GM18868 (cell line): ENCODE measurements at regions not wholly inside any gene's neighbourhood (a gene's known extent, or its start where the extent isn't known, plus 50 kb on each side); places are given as distances from the start of the nearest gene placed in this dataset.
"Not testable (repeated sequence)": the region's sequence is repeated elsewhere in the genome, so short reads cannot be mapped to it uniquely, and the experiment has no call there.

Experiments used
- ATAC-seq: cut with Tn5 transposase; IDR thresholded peaks from one replicate; pipeline ENCODE4 v1.9.1; 2021; ENCODE audit warnings: mild to moderate bottlenecking, moderate library complexity; ENCODE audit not compliant: unreplicated experiment

DNA sequence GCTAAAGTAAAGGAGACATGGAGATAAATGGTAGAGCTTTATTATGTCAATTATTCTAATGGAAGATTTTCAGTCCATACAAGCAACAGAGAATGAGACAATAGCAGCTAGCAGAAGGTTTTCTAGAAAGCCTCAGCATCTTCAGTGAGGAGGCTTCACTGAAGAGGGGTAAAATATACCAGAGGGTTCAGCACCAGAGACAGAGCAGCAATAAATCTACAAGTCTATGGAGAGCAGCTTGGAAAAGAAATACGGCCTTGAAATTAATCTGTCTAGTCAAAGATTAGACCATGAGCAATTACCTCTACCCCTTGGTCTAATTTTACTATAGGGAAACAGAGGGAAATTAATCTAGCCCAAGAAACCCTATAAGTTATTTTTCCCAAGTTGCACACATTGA lies 185.7 kb upstream of the CRIM1 start:
- ATAC-seq, result no peak

DNA sequence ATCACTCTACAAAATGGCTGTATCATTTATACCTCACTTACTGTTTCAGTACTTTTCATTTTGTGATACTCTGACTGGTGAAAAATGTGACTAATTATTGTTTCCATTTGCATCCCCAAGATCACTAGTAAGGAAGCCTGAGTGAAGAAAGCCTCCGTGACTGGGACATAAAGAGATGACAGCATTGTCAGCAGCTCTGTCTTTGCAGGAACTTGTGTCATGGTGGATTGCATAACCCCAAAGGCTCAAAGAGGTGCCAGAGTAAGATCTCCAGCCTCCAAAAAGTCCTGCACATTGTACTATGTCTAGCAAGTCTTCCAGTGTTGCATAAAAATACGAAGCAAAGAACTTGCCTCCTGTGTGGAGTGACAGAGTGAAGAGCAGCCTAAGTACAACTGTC lies 187.5 kb upstream of the CRIM1 start:
- ATAC-seq, result no peak

DNA sequence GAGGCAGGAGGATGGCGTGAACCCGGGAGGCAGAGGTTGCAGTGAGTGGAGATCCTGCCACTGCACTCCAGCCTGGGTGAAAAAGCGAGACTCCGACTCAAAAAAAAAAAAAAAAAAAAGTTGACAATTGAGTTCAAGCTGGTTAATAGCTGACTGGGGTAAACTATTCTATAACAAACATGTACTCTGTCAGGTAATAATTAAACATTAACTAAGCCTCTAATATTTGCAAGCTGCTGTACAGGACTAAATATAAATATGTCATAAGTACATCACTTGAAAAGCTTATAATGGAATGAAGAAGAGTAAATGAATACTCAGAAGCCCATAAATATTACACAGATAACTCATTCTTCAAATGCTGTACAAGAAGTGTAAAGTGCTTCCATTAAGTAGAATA lies 190.4 kb upstream of the CRIM1 start:
- ATAC-seq, result no peak

DNA sequence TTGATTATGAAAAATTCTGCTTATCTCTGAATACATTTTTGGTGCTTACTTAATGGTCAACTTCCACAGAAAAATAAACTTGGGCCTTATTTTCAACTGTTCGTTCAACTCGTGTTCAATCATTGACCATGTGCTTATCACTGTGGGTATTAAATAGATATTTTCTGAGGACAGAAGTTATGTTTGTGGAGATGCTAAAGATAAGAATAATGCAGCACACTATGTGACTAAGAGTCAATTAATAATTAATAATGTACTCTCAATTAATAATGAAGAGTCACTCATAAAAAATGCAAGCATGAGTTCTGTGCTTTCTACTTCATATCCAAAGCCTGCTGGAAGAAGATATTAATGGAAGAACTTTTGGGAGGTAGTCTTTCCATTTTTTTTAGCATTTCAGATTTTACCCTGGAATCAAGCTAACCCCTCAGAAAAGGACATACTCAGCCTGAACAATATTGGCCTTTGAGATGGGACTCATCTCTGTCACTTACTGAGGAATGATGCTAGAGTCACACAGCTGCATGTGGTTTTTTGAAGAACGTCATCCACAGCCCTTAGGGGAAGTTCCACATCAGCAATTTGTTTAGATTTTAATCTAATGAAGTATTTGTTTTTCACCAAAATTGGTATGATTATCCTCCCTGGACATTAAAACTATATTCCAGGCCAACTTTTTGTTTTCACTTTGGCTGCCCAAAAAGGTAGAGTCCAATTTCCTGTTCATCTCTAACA lies 191.9 kb upstream of the CRIM1 start:
- ATAC-seq, result no peak

DNA sequence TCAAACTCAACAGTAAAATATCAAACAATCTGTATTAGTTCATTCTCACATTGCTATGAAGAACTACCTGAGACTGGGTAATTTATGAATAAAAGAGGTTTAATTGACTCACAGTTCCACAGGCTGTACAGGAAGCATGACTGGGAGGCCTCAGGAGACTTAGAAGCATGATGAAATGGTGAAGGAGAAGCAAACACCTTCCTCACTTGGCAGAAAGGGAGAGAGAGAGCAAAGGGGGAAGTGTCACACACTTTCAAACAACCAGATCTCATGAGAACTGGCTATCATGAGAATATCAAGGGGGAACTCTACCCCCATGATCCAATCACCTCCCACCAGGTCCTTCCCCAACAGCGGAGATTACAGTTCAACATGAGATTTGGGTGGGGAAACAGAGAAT lies 198.5 kb upstream of the CRIM1 start:
- not testable (repeated sequence) for ATAC-seq

DNA sequence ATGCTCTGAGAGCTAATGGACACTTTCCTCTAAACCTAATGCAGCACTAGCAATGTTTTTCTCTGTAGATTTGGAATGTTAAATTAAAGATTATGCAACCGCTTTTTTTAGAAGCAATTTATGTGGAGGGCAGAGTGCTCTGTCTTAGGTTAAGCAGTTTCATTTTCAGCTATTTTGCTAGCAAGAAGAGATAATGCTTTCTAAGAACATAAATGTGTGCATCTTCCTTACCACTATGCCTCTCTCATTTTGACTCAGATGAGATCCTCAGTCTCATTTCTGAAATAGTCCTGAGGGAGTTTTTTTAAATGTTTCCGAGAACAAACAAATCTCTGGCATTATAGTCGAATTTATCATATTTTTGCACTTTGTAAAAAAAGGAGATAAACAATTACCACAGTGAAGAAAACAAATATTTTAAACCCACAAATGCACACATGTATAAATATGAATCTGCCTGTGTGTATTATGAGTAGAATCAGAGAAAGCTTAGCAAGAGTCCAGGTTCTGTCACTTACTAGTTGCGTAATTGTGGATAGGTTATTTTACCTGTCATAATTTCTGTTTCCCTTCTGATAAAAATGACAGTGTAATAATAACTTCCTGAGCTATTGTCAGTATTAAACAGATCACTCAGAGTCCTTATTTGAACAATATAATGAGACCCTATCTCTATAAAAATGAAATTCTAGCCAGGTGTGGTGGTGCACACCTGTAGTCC lies 207.7 kb upstream of the CRIM1 start:
- peak; percentile 93 for ATAC-seq

DNA sequence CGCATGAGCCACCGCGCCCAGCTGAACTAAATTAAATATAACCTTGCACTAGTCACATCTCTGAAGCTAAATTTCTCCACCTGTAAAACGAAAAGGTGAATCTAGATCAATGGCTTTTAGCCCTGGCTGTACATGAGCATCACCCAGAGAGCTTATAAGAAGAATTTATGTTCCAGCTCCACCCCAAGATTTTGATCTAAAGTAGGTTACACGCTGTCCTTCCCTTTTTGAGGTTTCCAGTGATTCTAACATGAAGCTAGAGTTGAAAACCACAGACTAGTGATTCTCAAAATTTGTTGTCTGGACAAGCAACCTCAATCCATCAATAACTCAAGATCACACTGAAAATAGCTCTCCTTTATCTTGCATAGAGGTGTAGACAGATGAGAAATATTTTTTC lies 208.8 kb upstream of the CRIM1 start:
- no peak for ATAC-seq

DNA sequence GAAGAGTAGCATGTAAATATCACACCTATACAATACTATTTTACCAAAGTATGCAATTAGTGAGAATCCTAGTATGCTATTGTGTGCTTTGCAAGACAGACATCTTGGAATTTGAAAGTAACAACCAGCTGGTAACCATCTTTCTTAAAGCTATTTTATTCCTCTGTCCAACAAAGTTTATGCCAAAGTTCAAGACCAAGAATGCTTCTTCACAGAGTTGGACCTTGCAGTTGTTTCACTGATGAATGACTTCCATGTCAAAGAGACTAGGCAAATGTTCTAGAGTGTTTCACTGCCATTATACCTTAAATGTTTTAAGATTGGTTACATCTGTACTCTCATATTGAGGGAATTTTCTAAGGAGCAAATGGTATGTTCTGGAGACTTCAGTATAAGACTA lies 215.2 kb upstream of the CRIM1 start:
- no peak for ATAC-seq

DNA sequence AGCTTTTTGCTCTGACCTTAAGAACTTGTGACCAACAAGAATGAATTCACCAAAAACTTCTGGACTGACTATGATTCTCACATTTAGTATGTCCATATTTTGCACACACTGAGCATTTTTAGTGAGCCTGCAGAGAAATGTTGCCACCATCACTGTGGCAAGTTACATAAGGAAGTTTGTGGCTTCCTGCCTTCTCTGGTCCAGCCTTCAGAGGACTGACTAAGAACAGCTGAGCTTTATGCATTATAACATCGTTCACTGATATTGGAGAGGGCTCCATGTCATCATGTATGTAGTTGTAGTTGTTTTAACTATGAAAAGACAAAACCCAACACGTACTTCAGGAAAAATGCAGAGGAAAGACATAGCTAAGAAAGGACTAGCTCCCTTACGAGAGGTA lies 218.0 kb upstream of the CRIM1 start:
- no peak for ATAC-seq

DNA sequence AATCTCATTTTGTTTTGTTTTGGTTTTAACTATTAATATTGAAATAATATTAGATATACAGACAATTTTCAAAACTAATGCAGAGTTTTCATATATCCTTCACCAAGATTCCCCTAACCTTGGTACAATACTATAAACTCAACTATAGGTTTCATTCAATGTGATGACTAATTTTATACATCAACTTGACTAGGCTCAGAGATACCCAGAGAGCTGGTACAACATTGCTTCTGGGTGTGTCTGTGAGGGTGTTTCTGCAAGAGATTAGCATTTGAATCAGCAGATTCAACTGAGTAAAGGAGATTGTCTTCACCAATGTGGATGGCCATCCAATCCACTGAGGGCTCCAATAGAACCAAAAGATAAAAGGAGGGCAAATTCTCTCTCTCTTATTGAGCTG lies 221.3 kb upstream of the CRIM1 start:
- no peak for ATAC-seq

DNA sequence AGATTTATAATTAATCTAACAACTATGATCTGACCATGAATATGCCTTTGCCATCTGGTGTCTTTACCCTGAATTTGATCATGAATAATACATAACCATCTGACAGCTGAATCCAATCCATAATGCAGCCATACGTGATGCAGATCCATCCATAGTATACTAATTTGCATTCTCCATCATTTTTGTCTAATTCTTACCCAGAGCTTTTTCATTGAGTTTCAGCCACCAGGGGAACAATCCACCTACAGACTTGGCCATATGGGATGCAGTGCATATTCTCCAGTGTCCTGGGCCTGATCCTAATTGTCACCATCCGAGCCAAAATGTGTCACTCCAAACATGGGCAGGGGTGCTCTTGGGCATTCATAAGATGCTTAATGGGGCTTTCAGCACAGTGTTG lies 227.2 kb upstream of the CRIM1 start:
- ATAC-seq, result no peak

DNA sequence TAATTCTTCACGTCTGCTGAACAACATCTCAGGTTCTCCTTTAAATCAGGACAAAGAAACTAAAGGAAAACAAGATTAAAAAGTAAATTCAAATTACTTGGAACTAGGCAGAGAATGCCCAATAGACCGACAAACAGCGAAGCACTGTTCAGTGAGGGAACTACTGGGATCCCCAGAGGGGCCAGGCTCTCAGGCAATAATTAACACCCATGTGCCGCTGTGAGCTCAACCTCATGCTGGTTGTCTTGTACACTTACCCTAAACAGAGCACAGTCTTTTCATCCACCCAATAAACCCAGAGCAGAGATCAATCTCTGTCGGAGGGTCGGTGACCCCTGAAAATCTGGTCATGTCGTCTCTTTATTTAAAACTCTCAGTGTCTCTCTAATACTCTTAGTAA lies 229.9 kb upstream of the CRIM1 start:
- no peak for ATAC-seq

DNA sequence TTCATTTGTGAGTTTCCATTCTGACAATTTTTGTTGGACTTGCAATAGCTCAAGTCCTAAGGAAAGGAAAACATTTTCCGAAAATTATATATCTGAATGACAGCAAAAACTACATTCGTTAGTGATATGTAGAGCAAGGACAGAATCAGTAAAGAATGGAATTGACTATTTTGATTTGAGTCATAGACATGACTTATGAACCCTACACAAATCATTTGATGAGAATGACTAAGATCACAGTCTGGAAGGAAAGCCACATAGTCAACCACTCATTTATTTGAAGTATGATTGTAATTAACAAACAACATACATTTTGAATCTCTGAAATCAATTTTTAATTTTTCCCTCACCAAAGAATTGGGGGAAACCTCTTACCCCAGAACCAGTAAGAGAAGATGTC lies 231.6 kb upstream of the CRIM1 start:
- ATAC-seq, result no peak

DNA sequence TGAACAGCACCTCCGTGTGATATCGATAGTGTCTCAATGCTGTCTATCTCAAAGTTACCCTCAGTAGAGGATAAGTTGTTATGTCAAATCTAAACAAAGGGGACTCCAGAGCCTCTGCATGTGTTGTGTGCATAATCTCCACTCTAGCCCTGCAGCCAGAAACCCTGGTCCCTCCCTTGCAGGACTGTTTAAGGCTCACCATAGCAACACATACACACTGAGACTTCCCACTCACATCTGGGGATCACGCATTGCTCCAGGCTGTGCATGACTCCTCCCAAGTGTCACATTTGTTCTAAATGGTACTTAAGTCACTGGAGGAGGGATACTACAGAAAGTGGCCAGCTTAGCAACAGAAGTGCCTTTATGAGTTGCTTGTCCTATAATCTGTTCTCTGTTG lies 258.6 kb upstream of the CRIM1 start:
- no peak for ATAC-seq

DNA sequence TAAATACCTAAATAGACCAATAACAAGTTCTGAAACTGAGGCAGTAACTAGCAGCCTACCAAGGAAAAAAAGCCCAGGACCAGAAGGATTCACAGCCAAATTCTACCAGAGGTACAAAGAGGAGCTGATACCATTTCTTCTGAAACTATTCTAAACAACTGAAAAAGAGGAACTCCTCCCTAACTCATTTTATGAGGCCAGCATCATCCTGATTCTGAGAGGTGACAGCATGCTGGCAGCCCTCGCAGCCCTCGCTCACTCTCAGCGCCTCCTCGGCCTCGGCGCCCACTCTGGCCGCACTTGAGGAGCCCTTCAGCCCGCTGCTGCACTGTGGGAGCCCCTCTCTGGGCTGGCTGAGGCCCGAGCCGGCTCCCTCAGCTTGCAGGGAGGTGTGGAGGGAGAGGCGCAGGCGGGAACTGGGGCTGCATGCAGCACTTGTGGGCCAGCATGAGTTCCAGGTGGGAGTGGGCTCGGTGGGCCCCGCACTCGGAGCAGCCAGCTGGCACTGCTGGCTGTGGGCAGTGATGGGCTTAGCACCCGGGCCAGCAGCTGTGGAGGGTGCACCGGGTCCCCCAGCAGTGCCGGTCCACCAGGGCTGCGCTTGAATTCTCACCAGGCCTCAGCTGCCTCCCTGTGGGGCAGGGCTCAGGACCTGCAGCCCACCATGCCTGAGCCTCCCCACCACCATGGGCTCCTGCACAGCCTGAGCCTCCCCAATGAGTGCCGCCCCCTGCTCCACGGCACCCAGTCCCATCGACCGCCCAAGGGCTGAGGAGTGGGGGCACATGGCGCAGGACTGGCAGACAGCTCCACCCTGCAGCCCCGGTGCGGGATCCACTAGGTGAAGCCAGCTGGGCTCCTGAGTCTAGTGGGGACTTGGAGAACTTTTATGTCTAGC lies 263.5 kb upstream of the CRIM1 start:
- ATAC-seq, result not testable (repeated sequence)

DNA sequence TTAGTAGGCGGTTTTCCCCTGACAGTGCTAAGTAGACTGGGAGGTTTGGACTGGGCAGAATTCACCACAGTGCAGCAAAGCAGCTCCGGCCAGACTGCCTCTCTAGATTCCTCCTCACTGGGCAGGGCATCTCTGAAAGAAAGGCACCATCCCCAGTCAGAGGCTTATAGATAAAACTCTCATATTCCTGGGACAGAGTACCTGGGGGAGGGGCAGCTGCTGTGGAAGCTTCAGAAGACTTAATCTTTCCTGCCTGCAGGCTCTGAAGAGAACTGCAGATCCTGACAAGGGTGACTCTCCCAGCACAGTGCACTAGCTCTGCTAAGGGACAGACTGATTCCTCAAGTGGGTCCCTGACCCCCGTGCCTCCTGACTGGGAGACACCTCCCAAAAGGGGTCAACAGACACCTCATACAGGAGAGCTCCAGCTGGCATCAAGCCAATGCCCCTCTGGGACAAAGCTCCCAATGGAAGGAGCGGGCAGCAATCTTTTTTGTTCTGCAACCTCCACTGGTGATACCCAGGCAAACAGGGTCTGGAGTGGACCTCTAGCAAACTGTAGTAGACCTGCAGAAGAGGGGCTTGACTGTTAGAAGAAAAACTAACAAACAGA lies 266.8 kb upstream of the CRIM1 start:
- ATAC-seq, result no peak

DNA sequence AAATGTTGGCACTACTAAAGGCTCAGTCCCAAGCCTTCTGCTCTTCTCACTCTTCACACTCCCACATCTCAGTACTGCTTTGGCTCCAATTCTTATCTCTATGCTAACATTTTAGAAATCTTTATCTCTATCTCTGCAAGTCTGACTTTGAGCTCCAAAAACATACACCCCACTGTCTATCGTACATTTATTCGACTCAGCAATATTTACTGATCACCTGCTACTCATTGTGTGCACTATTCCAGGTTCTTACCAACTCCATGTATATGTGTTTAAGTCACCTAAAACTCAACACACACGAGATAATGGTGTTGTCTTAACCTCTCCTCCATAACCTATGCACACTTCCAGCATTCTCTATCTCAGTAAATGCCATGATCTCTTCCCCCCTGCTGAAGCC lies 268.2 kb upstream of the CRIM1 start:
- no peak for ATAC-seq

DNA sequence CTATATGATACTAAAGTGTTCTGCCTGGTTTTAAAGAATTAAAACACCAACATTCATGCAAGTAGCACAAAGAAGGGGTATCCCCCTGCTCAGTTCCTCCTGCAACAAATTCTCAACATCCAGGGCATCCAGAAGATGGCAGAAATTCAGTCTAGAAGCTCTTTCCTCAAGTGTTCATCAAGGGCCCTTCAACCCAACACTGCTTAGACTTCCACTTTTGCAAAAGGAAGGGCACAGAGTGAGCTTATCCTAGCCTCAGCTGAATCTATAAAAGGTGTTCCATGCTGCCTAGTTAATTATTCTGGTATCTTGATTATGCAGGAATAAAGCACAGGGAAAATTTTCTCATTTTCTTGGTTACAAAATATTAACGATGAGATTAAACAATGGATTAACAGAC lies 275.8 kb upstream of the CRIM1 start:
- no peak for ATAC-seq

DNA sequence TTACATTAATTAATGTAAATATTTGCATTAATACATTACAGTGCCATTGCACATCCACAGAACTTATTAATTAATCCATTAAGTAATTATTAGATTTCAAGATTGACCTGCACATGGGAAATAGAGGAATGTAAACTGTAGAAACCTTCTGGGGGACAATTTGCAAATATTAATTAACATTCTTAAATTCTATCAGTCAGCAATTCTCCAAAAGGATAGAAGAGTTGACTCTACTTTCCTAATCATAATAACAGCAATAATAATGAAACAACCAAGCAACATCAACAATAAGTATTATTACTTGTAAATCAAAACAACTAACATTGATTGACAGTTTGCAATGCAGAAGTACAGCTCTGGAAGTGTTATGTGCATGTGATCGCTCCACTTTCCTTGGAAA lies 281.6 kb upstream of the CRIM1 start:
- no peak for ATAC-seq

DNA sequence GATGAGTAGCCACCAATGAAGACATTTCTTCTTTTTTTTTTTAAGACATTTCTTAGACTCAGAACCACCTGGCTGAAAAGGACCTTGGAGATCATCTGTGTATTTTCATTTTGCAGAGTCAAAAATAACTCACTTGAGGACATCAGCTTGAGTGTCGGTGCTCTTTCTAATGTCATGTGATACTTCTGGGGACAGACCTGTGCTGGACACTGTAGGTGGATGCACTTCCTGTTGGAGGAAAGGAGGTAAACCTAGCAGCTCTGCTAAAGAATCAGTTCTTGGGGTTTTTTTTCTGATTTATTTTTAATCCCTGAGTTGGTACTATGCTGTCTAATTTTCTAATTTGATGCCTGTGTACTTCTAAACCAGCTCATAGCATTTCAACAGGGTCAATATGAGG lies 283.9 kb upstream of the CRIM1 start:
- no peak for ATAC-seq

DNA sequence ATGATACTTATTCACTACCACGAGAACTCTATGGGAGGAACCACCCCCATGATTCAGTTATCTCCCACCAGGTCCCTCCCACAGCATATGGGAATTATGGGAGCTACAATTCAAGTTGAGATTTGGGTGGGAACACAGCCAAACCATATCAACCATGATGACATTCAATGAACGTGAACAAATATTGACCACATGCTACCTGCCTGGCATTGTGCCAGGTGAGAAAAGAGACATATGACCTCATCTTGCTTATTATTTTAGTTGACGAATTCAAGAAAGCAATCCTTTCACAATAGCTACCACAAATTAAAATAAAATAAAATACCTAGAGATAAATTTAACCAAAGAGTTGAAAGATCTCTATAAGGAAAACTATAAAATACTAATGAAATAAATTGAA lies 286.5 kb upstream of the CRIM1 start:
- no peak for ATAC-seq
